ENCODE measurements at regions not wholly inside any gene's neighbourhood (a gene's known extent, or its start where the extent isn't known, plus 50 kb on each side); places are given as distances from the start of the nearest gene placed in this dataset.
A peak's percentile ranks its signal among the peaks of the same experiment; 100 is the strongest.

- no peak for TF ChIP-seq CTCF (IDR thresholded peaks at IDR 0.05; ENCODE audit: low read depth, low read length)
- in situ Hi-C loops (cut with HindIII; ENCODE audit: low sequenced_read_pairs), result no loop called here
- no peak overlapping the region for H3K4me3 ChIP-seq (ENCODE audit: low read depth, low read length)
- no peak for DNase-seq (ENCODE audit: low read depth, low spot score)
Measured at GRCh38 chr12:25424211-25424731, 128.8 kb downstream of the LMNTD1 start.

GRCh38 chr12:25423355-25424050 is 129.6 kb downstream of the LMNTD1 start:
- in situ Hi-C loops (cut with HindIII; ENCODE audit: low sequenced_read_pairs), result no loop called here
- TF ChIP-seq CTCF (IDR thresholded peaks at IDR 0.05; ENCODE audit: low read depth, low read length), result no peak
- H3K4me3 ChIP-seq (ENCODE audit: low read depth, low read length), result no peak overlapping the region
- DNase-seq (ENCODE audit: low read depth, low spot score), result no peak

- DNase-seq (ENCODE audit: low read depth, low spot score), result no peak
- no peak overlapping the region for H3K4me3 ChIP-seq (ENCODE audit: low read depth, low read length)
- no peak for TF ChIP-seq CTCF (IDR thresholded peaks at IDR 0.05; ENCODE audit: low read depth, low read length)
- in situ Hi-C loops (cut with HindIII; ENCODE audit: low sequenced_read_pairs), result no loop called here
Measured at GRCh38 chr12:25422241-25422640, 130.8 kb downstream of the LMNTD1 start.

GRCh38 chr12:25421651-25422167 is 131.4 kb downstream of the LMNTD1 start:
- no peak overlapping the region for H3K4me3 ChIP-seq (ENCODE audit: low read depth, low read length)
- TF ChIP-seq CTCF (IDR thresholded peaks at IDR 0.05; ENCODE audit: low read depth, low read length), result no peak
- in situ Hi-C loops (cut with HindIII; ENCODE audit: low sequenced_read_pairs), result no loop called here
- DNase-seq (ENCODE audit: low read depth, low spot score), result peak; percentile 16

GRCh38 chr12:25420116-25420515 is 133.0 kb downstream of the LMNTD1 start:
- in situ Hi-C loops (cut with HindIII; ENCODE audit: low sequenced_read_pairs), result no loop called here

GRCh38 chr12:25419595-25419994 is 133.5 kb downstream of the LMNTD1 start:
- in situ Hi-C loops (cut with HindIII; ENCODE audit: low sequenced_read_pairs), result no loop called here
- DNase-seq (ENCODE audit: low read depth, low spot score), result no peak
- H3K4me3 ChIP-seq (ENCODE audit: low read depth, low read length), result no peak overlapping the region
- no peak for TF ChIP-seq CTCF (IDR thresholded peaks at IDR 0.05; ENCODE audit: low read depth, low read length)

More at GRCh38 chr12:25420116-25420515, 133.0 kb downstream of the LMNTD1 start:
- no peak for TF ChIP-seq CTCF (IDR thresholded peaks at IDR 0.05; ENCODE audit: low read depth, low read length)
- DNase-seq (ENCODE audit: low read depth, low spot score), result no peak
- H3K4me3 ChIP-seq (ENCODE audit: low read depth, low read length), result no peak overlapping the region

All from astrocyte of the spinal cord (primary cell).